Calu3 (cell line): ENCODE measurements at regions not wholly inside any gene's neighbourhood (a gene's known extent, or its start where the extent isn't known, plus 50 kb on each side); places are given as distances from the start of the nearest gene placed in this dataset.

Source experiments
- BruUV-seq: library from RNA; stranded (reverse); fragments of 400-500 nt; replicated peaks from 2 replicates; lab custom pipeline; 2021; lab: Mats Ljungman, UMichigan
- CTCF ChIA-PET: fragments of 300-600 bp; sonication (Branson Sonifier 250); formaldehyde crosslinking; loops from one replicate; lab custom pipeline; 2022; ENCODE audit warnings: antibody characterized with exemption; lab: Charles Lee
- DNase-seq: peaks from one replicate; pipeline ENCODE4 v3.0.0; 2022
- H3K27ac Mint-ChIP-seq: one replicate; pipeline ENCODE4 v1.8.0; 2022; ENCODE audit warnings: mixed read lengths; ENCODE audit not compliant: unreplicated experiment
- H3K27me3 Mint-ChIP-seq: one replicate; pipeline ENCODE4 v1.8.0; 2022; ENCODE audit warnings: mixed read lengths; ENCODE audit not compliant: unreplicated experiment
- H3K36me3 Mint-ChIP-seq: one replicate; pipeline ENCODE4 v1.8.0; 2022; ENCODE audit warnings: mild to moderate bottlenecking, moderate library complexity, mixed read lengths; ENCODE audit not compliant: insufficient read depth, unreplicated experiment
- H3K4me1 Mint-ChIP-seq: one replicate; pipeline ENCODE4 v1.8.0; 2022; ENCODE audit warnings: mild to moderate bottlenecking, low read depth, mixed read lengths; ENCODE audit not compliant: unreplicated experiment
- H3K4me3 Mint-ChIP-seq: one replicate; pipeline ENCODE4 v1.8.0; 2022; ENCODE audit warnings: mild to moderate bottlenecking, low read depth, moderate library complexity, mixed read lengths; ENCODE audit not compliant: unreplicated experiment
- H3K9me3 Mint-ChIP-seq: one replicate; pipeline ENCODE4 v1.8.0; 2022; ENCODE audit warnings: low read depth, mixed read lengths; ENCODE audit not compliant: unreplicated experiment
- CTCF ChIP-seq: fragments of 200-600 bp; IDR thresholded peaks from one replicate; pipeline ENCODE4 v1.8.0; 2022; ENCODE audit warnings: antibody characterized with exemption; ENCODE audit not compliant: unreplicated experiment
- intact Hi-C: fragments of 100-400 bp; cut with micrococcal nuclease; formaldehyde crosslinking; loops from one replicate; pipeline ENCODE4 v1.10.0; 2022; ENCODE audit not compliant: unreplicated experiment

GRCh38 chr2:121045245-121045644, 239.8 kb downstream of the TFCP2L1 start:
- no TSS peak for BruUV-seq
- Mint-ChIP-seq H3K4me1 (peaks cover 11% of the 10 kb centered on the region), H3K36me3 (no peaks in the 10 kb centered on the region), H3K4me3 (no peak overlapping the region), H3K9me3 (no peaks in the 10 kb centered on the region), H3K27me3 (peaks cover 31% of the 10 kb centered on the region), H3K27ac (no peak overlapping the region)
- CTCF ChIA-PET, result no interaction called here
- DNase-seq, result no peak
- no peak for TF ChIP-seq CTCF
- intact Hi-C loops, result no loop called here

GRCh38 chr2:121046335-121046734, 238.7 kb downstream of the TFCP2L1 start:
- Mint-ChIP-seq H3K9me3 (no peaks in the 10 kb centered on the region), H3K27me3 (peaks cover 37% of the 10 kb centered on the region), H3K4me1 (peaks cover 11% of the 10 kb centered on the region), H3K27ac (no peak overlapping the region), H3K4me3 (no peak overlapping the region), H3K36me3 (no peaks in the 10 kb centered on the region)
- BruUV-seq, result no TSS peak
- intact Hi-C loops, result no loop called here
- CTCF ChIA-PET, result interaction anchor here (0.6 kb wide), 1 partner anchor 19 kb away, joined by 3 read pairs; no protein-coding TSS in a partner anchor
- no peak for DNase-seq
- no peak for TF ChIP-seq CTCF

- Mint-ChIP-seq H3K9me3 (no peaks in the 10 kb centered on the region), H3K27me3 (peaks cover 45% of the 10 kb centered on the region), H3K27ac (no peak overlapping the region)
Measured at GRCh38 chr2:121047383-121047782, 237.6 kb downstream of the TFCP2L1 start.

GRCh38 chr2:121049131-121049530, 235.9 kb downstream of the TFCP2L1 start:
- BruUV-seq, result no TSS peak
- intact Hi-C loops, result no loop called here
- Mint-ChIP-seq H3K9me3 (peaks cover 3% of the 10 kb centered on the region), H3K27ac (no peak overlapping the region), H3K36me3 (no peaks in the 10 kb centered on the region), H3K27me3 (peaks cover 36% of the 10 kb centered on the region), H3K4me3 (no peak overlapping the region), H3K4me1 (peaks cover 11% of the 10 kb centered on the region)
- no peak for DNase-seq
- TF ChIP-seq CTCF, result no peak
- CTCF ChIA-PET, result no interaction called here

More at GRCh38 chr2:121047383-121047782, 237.6 kb downstream of the TFCP2L1 start:
- Mint-ChIP-seq H3K4me1 (peaks cover 11% of the 10 kb centered on the region), H3K4me3 (no peak overlapping the region), H3K36me3 (no peaks in the 10 kb centered on the region)
- intact Hi-C loops, result no loop called here
- CTCF ChIA-PET, result no interaction called here
- no peak for DNase-seq
- TF ChIP-seq CTCF, result no peak
- BruUV-seq, result no TSS peak
